Liver (tissue), 8 donors: ENCODE measurements at regions not wholly inside any gene's neighbourhood (a gene's known extent, or its start where the extent isn't known, plus 50 kb on each side); places are given as distances from the start of the nearest gene placed in this dataset.

Experiments
- DNase-seq: peaks from one replicate; pipeline ENCODE4 v3.0.0-alpha.2; 2017; ENCODE audit warnings: low spot score
- H3K27ac ChIP-seq, 2 donors: one replicate each; pipeline ENCODE4 v1.7.0; 2013; ENCODE audit warnings: inconsistent platforms in 2 of 2, low read length in 2 of 2, control low read depth in 1 of 2, low read depth in 1 of 2, mild to moderate bottlenecking in 1 of 2
- H3K27me3 ChIP-seq, 4 donors: one replicate each; pipeline versions ENCODE4 v1.6.1 to v1.7.0; 2013; ENCODE audit warnings: low read length in 3 of 4, inconsistent platforms in 1 of 4, mild to moderate bottlenecking in 1 of 4, moderate library complexity in 1 of 4; ENCODE audit not compliant: control insufficient read depth in 4 of 4, insufficient read depth in 4 of 4
- H3K36me3 ChIP-seq, 4 donors: one replicate each; pipeline versions ENCODE4 v1.6.1 to v1.7.0; 2013; ENCODE audit warnings: low read length in 3 of 4, mild to moderate bottlenecking in 3 of 4, low read depth in 1 of 4, moderate library complexity in 1 of 4; ENCODE audit not compliant: control insufficient read depth in 4 of 4, insufficient read depth in 3 of 4
- H3K4me1 ChIP-seq, 4 donors: one replicate each; pipeline versions ENCODE4 v1.6.1 to v1.7.0; 2013; ENCODE audit warnings: low read length in 3 of 4, mild to moderate bottlenecking in 3 of 4, moderate library complexity in 1 of 4; ENCODE audit not compliant: control insufficient read depth in 4 of 4, insufficient read depth in 4 of 4
- H3K4me3 ChIP-seq, 3 donors: one replicate each; pipeline versions ENCODE4 v1.6.1 to v1.7.0; 2013; ENCODE audit warnings: low read length in 3 of 3, control low read depth in 1 of 3, low read depth in 1 of 3, mild to moderate bottlenecking in 1 of 3
- H3K9ac ChIP-seq, 2 donors: one replicate each; pipeline ENCODE4 v1.7.0; 2013; ENCODE audit warnings: low read length in 2 of 2, mild to moderate bottlenecking in 2 of 2, moderate library complexity in 2 of 2, control low read depth in 1 of 2, low read depth in 1 of 2
- H3K9me3 ChIP-seq, 4 donors: one replicate each; pipeline versions ENCODE4 v1.6.1 to v1.7.0; 2013; ENCODE audit warnings: low read length in 3 of 4; ENCODE audit not compliant: control insufficient read depth in 4 of 4
- EGR1 ChIP-seq, 2 donors: IDR thresholded peaks; 2 replicates each; pipeline ENCODE4 v1.6.1; 2016 to 2018; ENCODE audit warnings: antibody characterized with exemption in 2 of 2, low read depth in 2 of 2
- FOXA1 ChIP-seq: IDR thresholded peaks from 2 replicates; pipeline ENCODE4 v1.6.1; 2016; ENCODE audit warnings: antibody characterized with exemption
- FOXA2 ChIP-seq: IDR thresholded peaks from 2 replicates; pipeline ENCODE4 v1.6.1; 2016; ENCODE audit warnings: antibody characterized with exemption
- GABPA ChIP-seq, 2 donors: IDR thresholded peaks in 1 of 2; conservative IDR thresholded peaks in 1 of 2; 2 replicates each; pipeline ENCODE4 v1.6.1; 2016; ENCODE audit warnings: antibody characterized with exemption in 2 of 2, mild to moderate bottlenecking in 1 of 2, moderate library complexity in 1 of 2
- HNF4A ChIP-seq, 2 donors: conservative IDR thresholded peaks; 2 replicates each; pipeline ENCODE4 v1.6.1; 2016; ENCODE audit warnings: antibody characterized with exemption in 2 of 2, mild to moderate bottlenecking in 2 of 2
- HNF4G ChIP-seq: IDR thresholded peaks from 2 replicates; pipeline ENCODE4 v1.6.1; 2016; ENCODE audit warnings: antibody characterized with exemption
- JUND ChIP-seq, 2 donors: IDR thresholded peaks; 2 replicates each; pipeline ENCODE4 v1.6.1; 2016; ENCODE audit warnings: antibody characterized with exemption in 2 of 2
- MAX ChIP-seq: IDR thresholded peaks from 2 replicates; pipeline ENCODE4 v1.6.1; 2016; ENCODE audit warnings: antibody characterized with exemption
- NR2F2 ChIP-seq: IDR thresholded peaks from 2 replicates; pipeline ENCODE4 v1.6.1; 2016; ENCODE audit warnings: antibody characterized with exemption
- RAD21 ChIP-seq, 2 donors: IDR thresholded peaks; 2 replicates each; pipeline ENCODE4 v1.6.1; 2016; ENCODE audit warnings: antibody characterized with exemption in 2 of 2, mild to moderate bottlenecking in 2 of 2
- REST ChIP-seq: IDR thresholded peaks from 2 replicates; pipeline ENCODE4 v1.6.1; 2016; ENCODE audit warnings: antibody characterized with exemption, mild to moderate bottlenecking
- RXRA ChIP-seq, 2 donors: IDR thresholded peaks; 2 replicates each; pipeline ENCODE4 v1.6.1; 2017 to 2018; ENCODE audit warnings: antibody characterized with exemption in 2 of 2, mild to moderate bottlenecking in 1 of 2
- SP1 ChIP-seq: IDR thresholded peaks from 2 replicates; pipeline ENCODE4 v1.6.1; 2018; ENCODE audit warnings: antibody characterized with exemption, mild to moderate bottlenecking
- TAF1 ChIP-seq: conservative IDR thresholded peaks from 2 replicates; pipeline ENCODE4 v1.6.1; 2016; ENCODE audit warnings: antibody characterized with exemption, mild to moderate bottlenecking
- YY1 ChIP-seq: IDR thresholded peaks from 2 replicates; pipeline ENCODE4 v1.6.1; 2016; ENCODE audit warnings: antibody characterized with exemption, mild to moderate bottlenecking
- WGBS: extraction: QIAGEN DNeasy Blood & Tissue Kit; methylation state at CpG from one replicate; pipeline ENCODE4 v1.1.7; 2013; 5-methylcytosine and 5-hydroxymethylcytosine counted together
- TF ChIP-seq, protein P1 (sequence below): IDR thresholded peaks from 2 replicates; pipeline ENCODE4 v1.6.1; 2016; ENCODE audit warnings: antibody characterized with exemption
- TF ChIP-seq, protein P2 (sequence below): fragments of 150-350 bp; IDR thresholded peaks from 2 replicates; pipeline ENCODE4 v1.5.1; 2017; ENCODE audit warnings: improper control_type of control experiment, low read depth, low read length; ENCODE audit not compliant: missing input control
- TF ChIP-seq, protein P3 (sequence below): IDR thresholded peaks from 2 replicates; pipeline ENCODE4 v1.6.1; 2016; ENCODE audit warnings: antibody characterized with exemption
- donor health status: healthy.
- donor health status: healthy.
- donor health status: healthy.
- donor health status: healthy.
- donor health status: healthy.

DNA sequence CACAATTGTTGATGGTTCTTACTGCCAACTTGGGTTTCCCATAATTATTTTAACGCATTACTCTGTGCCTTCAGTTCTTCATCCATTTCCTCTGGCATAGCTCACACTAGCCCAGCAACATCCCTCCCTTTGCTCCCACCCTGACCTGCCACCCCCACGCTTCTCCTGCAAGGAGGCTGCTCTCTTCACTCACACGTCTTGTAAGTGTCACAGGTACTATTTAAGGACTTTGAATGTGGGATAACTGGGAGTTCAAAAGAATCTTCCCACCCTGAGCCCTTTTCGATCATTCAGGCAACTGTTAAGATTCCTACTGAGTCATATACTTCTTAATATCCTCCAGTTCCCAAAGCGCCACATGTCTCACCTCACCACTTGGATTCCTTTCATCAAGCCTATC, 95.4 kb downstream of the PXDC1 start:
- Histone ChIP-seq H3K4me3 (no peak overlapping the region), H3K9me3 (peaks cover 0 to 2% (median 0%) of the 10 kb centered on the region in 4 donors), H3K27me3 (no peaks in the 10 kb centered on the region), H3K36me3 (no peaks in the 10 kb centered on the region), H3K9ac (no peak overlapping the region), H3K4me1 (no peaks in the 10 kb centered on the region), H3K27ac (no peak overlapping the region)
- no peak for DNase-seq
- WGBS = 97% methylated on average over 5 of the region's 5 CpGs
- TF ChIP-seq, protein P1, sequence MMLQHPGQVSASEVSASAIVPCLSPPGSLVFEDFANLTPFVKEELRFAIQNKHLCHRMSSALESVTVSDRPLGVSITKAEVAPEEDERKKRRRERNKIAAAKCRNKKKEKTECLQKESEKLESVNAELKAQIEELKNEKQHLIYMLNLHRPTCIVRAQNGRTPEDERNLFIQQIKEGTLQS = no peak
- no peak for TF ChIP-seq RXRA (IDR thresholded peaks at IDR 0.05)
- no peak for TF ChIP-seq MAX
- TF ChIP-seq YY1 = no peak

DNA sequence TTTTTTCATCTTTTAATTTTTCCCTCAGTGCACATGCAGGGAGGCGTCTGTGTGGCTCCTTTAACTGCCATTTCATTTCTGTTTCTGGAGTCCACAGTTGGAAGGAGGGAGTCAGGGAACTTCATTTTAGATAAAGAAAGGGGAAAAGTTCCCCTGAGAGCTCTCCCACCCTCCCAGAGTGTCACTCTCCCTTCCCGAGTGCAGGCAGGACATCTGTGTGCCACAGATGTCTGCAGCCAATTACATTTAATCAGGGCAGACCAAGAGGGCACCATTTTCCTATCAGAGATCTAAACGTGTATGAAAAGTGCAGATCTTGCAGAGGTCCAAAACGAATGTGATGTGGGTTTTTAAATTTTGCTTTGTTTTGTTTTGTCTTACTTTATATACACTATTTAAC, 96.6 kb downstream of the PXDC1 start:
- Histone ChIP-seq H3K36me3 (no peaks in the 10 kb centered on the region), H3K9ac (no peak overlapping the region), H3K4me1 (no peaks in the 10 kb centered on the region), H3K4me3 (no peak overlapping the region), H3K27me3 (no peaks in the 10 kb centered on the region), H3K9me3 (peaks cover 0 to 2% (median 0%) of the 10 kb centered on the region in 4 donors), H3K27ac (no peak overlapping the region)
- no peak for DNase-seq
- WGBS = 63% methylated on average over 4 of the region's 4 CpGs
- TF ChIP-seq RXRA (IDR thresholded peaks at IDR 0.05) (no peak), FOXA1 (no peak), MAX (no peak), FOXA2 (no peak), SP1 (no peak), RAD21 (IDR thresholded peaks at IDR 0.05) (no peak), TAF1 (no peak)
- TF ChIP-seq, protein P2, sequence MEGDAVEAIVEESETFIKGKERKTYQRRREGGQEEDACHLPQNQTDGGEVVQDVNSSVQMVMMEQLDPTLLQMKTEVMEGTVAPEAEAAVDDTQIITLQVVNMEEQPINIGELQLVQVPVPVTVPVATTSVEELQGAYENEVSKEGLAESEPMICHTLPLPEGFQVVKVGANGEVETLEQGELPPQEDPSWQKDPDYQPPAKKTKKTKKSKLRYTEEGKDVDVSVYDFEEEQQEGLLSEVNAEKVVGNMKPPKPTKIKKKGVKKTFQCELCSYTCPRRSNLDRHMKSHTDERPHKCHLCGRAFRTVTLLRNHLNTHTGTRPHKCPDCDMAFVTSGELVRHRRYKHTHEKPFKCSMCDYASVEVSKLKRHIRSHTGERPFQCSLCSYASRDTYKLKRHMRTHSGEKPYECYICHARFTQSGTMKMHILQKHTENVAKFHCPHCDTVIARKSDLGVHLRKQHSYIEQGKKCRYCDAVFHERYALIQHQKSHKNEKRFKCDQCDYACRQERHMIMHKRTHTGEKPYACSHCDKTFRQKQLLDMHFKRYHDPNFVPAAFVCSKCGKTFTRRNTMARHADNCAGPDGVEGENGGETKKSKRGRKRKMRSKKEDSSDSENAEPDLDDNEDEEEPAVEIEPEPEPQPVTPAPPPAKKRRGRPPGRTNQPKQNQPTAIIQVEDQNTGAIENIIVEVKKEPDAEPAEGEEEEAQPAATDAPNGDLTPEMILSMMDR = no peak

DNA sequence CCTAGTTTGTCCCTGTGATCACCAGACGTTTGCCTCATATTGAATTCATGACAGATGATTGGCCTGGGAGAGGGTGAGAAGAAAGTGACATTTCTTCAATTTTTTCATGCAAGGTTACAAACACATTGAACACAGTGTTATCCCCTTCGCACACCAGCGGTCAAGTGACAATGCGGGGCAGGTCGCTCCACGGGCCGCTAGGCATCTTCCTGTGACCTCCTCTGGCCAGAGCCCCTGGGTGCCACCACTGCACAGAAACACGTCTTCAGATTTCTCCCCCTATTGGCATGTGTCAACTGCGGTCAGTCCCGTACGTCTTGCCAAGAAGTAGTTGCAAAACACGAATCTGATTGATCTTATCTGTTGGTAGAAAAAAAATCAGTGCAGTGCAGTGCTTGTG, 97.1 kb downstream of the PXDC1 start:
- H3K4me1 ChIP-seq = no peaks in the 10 kb centered on the region
- H3K9me3 ChIP-seq = peaks cover 0 to 2% (median 0%) of the 10 kb centered on the region in 4 donors
- no peaks in the 10 kb centered on the region for H3K27me3 ChIP-seq
- no peak overlapping the region for H3K9ac ChIP-seq
- no peak for DNase-seq
- no peak overlapping the region for H3K4me3 ChIP-seq
- H3K27ac ChIP-seq = no peak overlapping the region
- 86% methylated on average over 12 of the region's 12 CpGs for WGBS
- no peaks in the 10 kb centered on the region for H3K36me3 ChIP-seq
- TF ChIP-seq SP1 = no peak
- no peak for TF ChIP-seq FOXA1
- TF ChIP-seq HNF4A (conservative IDR thresholded peaks at IDR 0.05) = no peak
- no peak for TF ChIP-seq HNF4G
- no peak for TF ChIP-seq FOXA2
- TF ChIP-seq, protein P3, sequence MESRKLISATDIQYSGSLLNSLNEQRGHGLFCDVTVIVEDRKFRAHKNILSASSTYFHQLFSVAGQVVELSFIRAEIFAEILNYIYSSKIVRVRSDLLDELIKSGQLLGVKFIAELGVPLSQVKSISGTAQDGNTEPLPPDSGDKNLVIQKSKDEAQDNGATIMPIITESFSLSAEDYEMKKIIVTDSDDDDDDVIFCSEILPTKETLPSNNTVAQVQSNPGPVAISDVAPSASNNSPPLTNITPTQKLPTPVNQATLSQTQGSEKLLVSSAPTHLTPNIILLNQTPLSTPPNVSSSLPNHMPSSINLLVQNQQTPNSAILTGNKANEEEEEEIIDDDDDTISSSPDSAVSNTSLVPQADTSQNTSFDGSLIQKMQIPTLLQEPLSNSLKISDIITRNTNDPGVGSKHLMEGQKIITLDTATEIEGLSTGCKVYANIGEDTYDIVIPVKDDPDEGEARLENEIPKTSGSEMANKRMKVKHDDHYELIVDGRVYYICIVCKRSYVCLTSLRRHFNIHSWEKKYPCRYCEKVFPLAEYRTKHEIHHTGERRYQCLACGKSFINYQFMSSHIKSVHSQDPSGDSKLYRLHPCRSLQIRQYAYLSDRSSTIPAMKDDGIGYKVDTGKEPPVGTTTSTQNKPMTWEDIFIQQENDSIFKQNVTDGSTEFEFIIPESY = no peak
- TF ChIP-seq TAF1 = no peak
- TF ChIP-seq, protein P1 = no peak
- no peak for TF ChIP-seq EGR1 (IDR thresholded peaks at IDR 0.05; ENCODE audit: low read depth in 2 of 2)
- TF ChIP-seq RXRA (IDR thresholded peaks at IDR 0.05) = no peak
- TF ChIP-seq YY1 = no peak
- no peak for TF ChIP-seq GABPA (IDR thresholded peaks at IDR 0.05 in 1 of 2, conservative IDR thresholded peaks at IDR 0.05 in 1 of 2)
- TF ChIP-seq NR2F2 = no peak
- TF ChIP-seq REST = no peak
- no peak for TF ChIP-seq MAX
- TF ChIP-seq RAD21 (IDR thresholded peaks at IDR 0.05) = no peak
- no peak for TF ChIP-seq JUND (IDR thresholded peaks at IDR 0.05)
